HG03460 (cell line): ENCODE measurements at regions not wholly inside any gene's neighbourhood (a gene's known extent, or its start where the extent isn't known, plus 50 kb on each side); places are given as distances from the start of the nearest gene placed in this dataset.

Experiments used
- ATAC-seq: cut with Tn5 transposase; IDR thresholded peaks from one replicate; pipeline ENCODE4 v1.9.1; 2021; ENCODE audit not compliant: unreplicated experiment

GRCh38 chr2:226137201-226137811 is 662.3 kb downstream of the IRS1 start:
- ATAC-seq = peak; percentile 51

- peak; percentile 76 for ATAC-seq
Measured at GRCh38 chr2:226136739-226137138, 662.9 kb downstream of the IRS1 start.

- ATAC-seq = no peak
Measured at GRCh38 chr2:226135861-226136548, 663.6 kb downstream of the IRS1 start.

GRCh38 chr2:226132323-226133215 is 667.1 kb downstream of the IRS1 start:
- no peak for ATAC-seq

GRCh38 chr2:226131299-226131784 is 668.3 kb downstream of the IRS1 start:
- ATAC-seq = no peak

- ATAC-seq = no peak
Measured at GRCh38 chr2:226130192-226130591, 669.4 kb downstream of the IRS1 start.

GRCh38 chr2:226127682-226128081 is 671.9 kb downstream of the IRS1 start:
- no peak for ATAC-seq

GRCh38 chr2:226126104-226126503 is 673.5 kb downstream of the IRS1 start:
- ATAC-seq = no peak

GRCh38 chr2:226125176-226125883 is 674.3 kb downstream of the IRS1 start:
- no peak for ATAC-seq

GRCh38 chr2:226124548-226125011 is 675.0 kb downstream of the IRS1 start:
- ATAC-seq = no peak

- ATAC-seq = no peak
Measured at GRCh38 chr2:226123300-226123699, 676.3 kb downstream of the IRS1 start.

- ATAC-seq = no peak
Measured at GRCh38 chr2:226122041-226122440, 677.6 kb downstream of the IRS1 start.

- ATAC-seq = no peak
Measured at GRCh38 chr2:226121046-226121738, 678.4 kb downstream of the IRS1 start.

- ATAC-seq = no peak
Measured at GRCh38 chr2:226118471-226119429, 680.9 kb downstream of the IRS1 start.

- ATAC-seq = no peak
Measured at GRCh38 chr2:226117510-226118065, 682.0 kb downstream of the IRS1 start.

- no peak for ATAC-seq
Measured at GRCh38 chr2:226116346-226116745, 683.3 kb downstream of the IRS1 start.

- no peak for ATAC-seq
Measured at GRCh38 chr2:226115832-226116200, 683.8 kb downstream of the IRS1 start.

- no peak for ATAC-seq
Measured at GRCh38 chr2:226115102-226115831, 684.4 kb downstream of the IRS1 start.
